CD4-positive, alpha-beta T cell (primary cell): ENCODE measurements at regions not wholly inside any gene's neighbourhood (a gene's known extent, or its start where the extent isn't known, plus 50 kb on each side); places are given as distances from the start of the nearest gene placed in this dataset. TPM values are rescaled to one million over a fixed set of nuclear protein-coding genes. Genes with fewer than 3 reads are reported as not detected.

ENCODE experiments used
- ATAC-seq: fragments of 200-7000 bp; cut with Tn5 transposase; one replicate; pipeline ENCODE4 v1.10.0; 2022; ENCODE audit warnings: mild to moderate bottlenecking; ENCODE audit not compliant: poor library complexity
- CTCF ChIA-PET: fragments of 350-600 bp; sonication (Branson Sonifier 250); formaldehyde crosslinking; loops from one replicate; lab custom pipeline; 2021; ENCODE audit warnings: antibody characterized with exemption, inconsistent platforms; lab: Charles Lee
- POLR2A ChIA-PET: fragments of 350-600 bp; sonication (Branson Sonifier 250); formaldehyde crosslinking; loops from one replicate; lab custom pipeline; 2021; ENCODE audit warnings: antibody characterized with exemption, inconsistent platforms; lab: Charles Lee
- DNase-seq, 14 experiments: peaks; one replicate each; pipeline ENCODE4 v3.0.0-alpha.2; 2013 to 2020; ENCODE audit warnings: mixed read lengths in 2 of 14
- H3K27ac ChIP-seq, 2 donors: one replicate each; pipeline versions ENCODE4 v1.5.1 to v1.7.0; 2013; ENCODE audit warnings: low read length in 2 of 2, low read depth in 1 of 2, mild to moderate bottlenecking in 1 of 2
- H3K27me3 ChIP-seq, 2 experiments: 1 replicate in 1 of 2; 2 replicates in 1 of 2; pipeline versions ENCODE4 v1.6.1 to v1.7.0; 2013; ENCODE audit warnings: low read length in 2 of 2, control low read depth in 1 of 2, mild to moderate bottlenecking in 1 of 2, moderate library complexity in 1 of 2; ENCODE audit not compliant: insufficient read depth in 2 of 2, control insufficient read depth in 1 of 2
- H3K36me3 ChIP-seq: one replicate; pipeline ENCODE4 v1.6.1; 2013; ENCODE audit warnings: low read length, control low read depth; ENCODE audit not compliant: insufficient read depth
- H3K4me1 ChIP-seq: one replicate; pipeline ENCODE4 v1.6.1; 2013; ENCODE audit warnings: low read length, control low read depth; ENCODE audit not compliant: insufficient read depth
- H3K4me3 ChIP-seq: one replicate; pipeline ENCODE4 v1.5.1; 2013; ENCODE audit warnings: mild to moderate bottlenecking, low read length, moderate library complexity
- H3K9me3 ChIP-seq, 2 experiments: 1 replicate in 1 of 2; 2 replicates in 1 of 2; pipeline versions ENCODE4 v1.6.1 to v1.7.0; 2013; ENCODE audit warnings: low read length in 2 of 2, mild to moderate bottlenecking in 2 of 2, control low read depth in 1 of 2, moderate library complexity in 1 of 2; ENCODE audit not compliant: control insufficient read depth in 1 of 2, insufficient read depth in 1 of 2
- H3K27ac Mint-ChIP-seq: one replicate; pipeline ENCODE4 v1.8.0; 2020; ENCODE audit warnings: mixed read lengths
- H3K27me3 Mint-ChIP-seq: one replicate; pipeline ENCODE4 v1.8.0; 2021; ENCODE audit warnings: mixed read lengths
- H3K36me3 Mint-ChIP-seq: one replicate; pipeline ENCODE4 v1.8.0; 2021; ENCODE audit warnings: low read depth, mixed read lengths
- H3K4me1 Mint-ChIP-seq: one replicate; pipeline ENCODE4 v1.8.0; 2021; ENCODE audit warnings: low read depth, mixed read lengths
- H3K4me3 Mint-ChIP-seq: one replicate; pipeline ENCODE4 v1.8.0; 2020; ENCODE audit warnings: mild to moderate bottlenecking, mixed read lengths
- H3K9me3 Mint-ChIP-seq: one replicate; pipeline ENCODE4 v1.8.0; 2020; ENCODE audit warnings: mixed read lengths
- intact Hi-C, 2 experiments: fragments of 100-400 bp; cut with DNase I in 1 of 2; cut with micrococcal nuclease in 1 of 2; formaldehyde crosslinking; loops; one replicate each; pipeline versions ENCODE4 v1.15.1 to v1.9.0; 2023 to 2025; cut with DNase I, micrococcal nuclease
- microRNA-seq: library from miRNA; unstranded; fragments of <30 nt; microRNA quantifications from one replicate; pipeline ENCODE4 v1.2.0, GENCODE V29; 2021; ENCODE audit warnings: borderline microRNAs expressed, borderline replicate concordance
- TF ChIP-seq, protein P1 (sequence below): fragments of 200-600 bp; IDR thresholded peaks from one replicate; pipeline ENCODE4 v1.8.0; 2022; ENCODE audit warnings: antibody characterized with exemption, mild to moderate bottlenecking

DNA sequence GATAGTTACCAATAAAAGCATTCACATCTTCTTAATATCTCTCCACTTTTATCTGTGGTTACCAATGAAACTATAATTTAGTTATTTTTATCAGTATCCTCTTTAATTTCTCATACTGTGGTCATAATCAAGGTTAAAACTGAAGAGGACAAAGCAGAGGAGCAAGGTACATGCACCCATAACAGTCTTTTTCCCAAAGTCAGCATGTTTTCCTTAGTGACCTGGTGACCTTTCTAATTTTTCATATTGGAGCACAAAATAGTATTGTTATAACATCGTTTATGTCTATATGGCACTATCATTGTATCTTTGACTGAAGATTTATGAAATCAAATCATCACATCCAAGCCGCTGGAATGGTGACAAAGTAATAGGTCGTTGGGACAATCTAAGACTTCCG, 51.5 kb upstream of the CHORDC1 start:
- ATAC-seq (no peak), DNase-seq (no peak)
- H3K27ac ChIP-seq = no peak overlapping the region
- H3K4me3 Mint-ChIP-seq = no peak overlapping the region
- H3K9me3 Mint-ChIP-seq = no peaks in the 10 kb centered on the region
- H3K4me1 ChIP-seq = no peaks in the 10 kb centered on the region
- H3K9me3 ChIP-seq = peaks cover 0 to 14% of the 10 kb centered on the region in 2 experiments
- H3K4me1 Mint-ChIP-seq = no peaks in the 10 kb centered on the region
- intact Hi-C loops = no loop called here
- CTCF ChIA-PET = no interaction called here
- TF ChIP-seq, protein P1, sequence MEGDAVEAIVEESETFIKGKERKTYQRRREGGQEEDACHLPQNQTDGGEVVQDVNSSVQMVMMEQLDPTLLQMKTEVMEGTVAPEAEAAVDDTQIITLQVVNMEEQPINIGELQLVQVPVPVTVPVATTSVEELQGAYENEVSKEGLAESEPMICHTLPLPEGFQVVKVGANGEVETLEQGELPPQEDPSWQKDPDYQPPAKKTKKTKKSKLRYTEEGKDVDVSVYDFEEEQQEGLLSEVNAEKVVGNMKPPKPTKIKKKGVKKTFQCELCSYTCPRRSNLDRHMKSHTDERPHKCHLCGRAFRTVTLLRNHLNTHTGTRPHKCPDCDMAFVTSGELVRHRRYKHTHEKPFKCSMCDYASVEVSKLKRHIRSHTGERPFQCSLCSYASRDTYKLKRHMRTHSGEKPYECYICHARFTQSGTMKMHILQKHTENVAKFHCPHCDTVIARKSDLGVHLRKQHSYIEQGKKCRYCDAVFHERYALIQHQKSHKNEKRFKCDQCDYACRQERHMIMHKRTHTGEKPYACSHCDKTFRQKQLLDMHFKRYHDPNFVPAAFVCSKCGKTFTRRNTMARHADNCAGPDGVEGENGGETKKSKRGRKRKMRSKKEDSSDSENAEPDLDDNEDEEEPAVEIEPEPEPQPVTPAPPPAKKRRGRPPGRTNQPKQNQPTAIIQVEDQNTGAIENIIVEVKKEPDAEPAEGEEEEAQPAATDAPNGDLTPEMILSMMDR = no peak
- no peaks in the 10 kb centered on the region for H3K27me3 ChIP-seq
- no peak overlapping the region for H3K4me3 ChIP-seq
- H3K27ac Mint-ChIP-seq = no peak overlapping the region
- no peaks in the 10 kb centered on the region for H3K36me3 Mint-ChIP-seq
- peaks cover 10% of the 10 kb centered on the region for H3K27me3 Mint-ChIP-seq
- no peaks in the 10 kb centered on the region for H3K36me3 ChIP-seq
- POLR2A ChIA-PET = no interaction called here

Small RNA genes lying in the stretch of these regions (microRNA-seq; reads per million reads assigned to microRNA genes)
- gene MIR1261 (not detected), gene MIR4490 (not detected)
